IPS-18c (cell line): ENCODE measurements at regions not wholly inside any gene's neighbourhood (a gene's known extent, or its start where the extent isn't known, plus 50 kb on each side); places are given as distances from the start of the nearest gene placed in this dataset.
"Not testable (repeated sequence)": the region's sequence is repeated elsewhere in the genome, so short reads cannot be mapped to it uniquely, and the experiment has no call there.

Source experiments
- H3K4me3 ChIP-seq: 2 replicates; pipeline ENCODE4 v1.7.0; 2013; ENCODE audit warnings: low read depth, mild to moderate bottlenecking, low read length, moderate library complexity; ENCODE audit not compliant: insufficient read depth
- H3K9me3 ChIP-seq: one replicate; pipeline ENCODE4 v1.6.1; 2013; ENCODE audit warnings: mild to moderate bottlenecking, low read length, moderate library complexity; ENCODE audit not compliant: control insufficient read depth, insufficient read depth

DNA sequence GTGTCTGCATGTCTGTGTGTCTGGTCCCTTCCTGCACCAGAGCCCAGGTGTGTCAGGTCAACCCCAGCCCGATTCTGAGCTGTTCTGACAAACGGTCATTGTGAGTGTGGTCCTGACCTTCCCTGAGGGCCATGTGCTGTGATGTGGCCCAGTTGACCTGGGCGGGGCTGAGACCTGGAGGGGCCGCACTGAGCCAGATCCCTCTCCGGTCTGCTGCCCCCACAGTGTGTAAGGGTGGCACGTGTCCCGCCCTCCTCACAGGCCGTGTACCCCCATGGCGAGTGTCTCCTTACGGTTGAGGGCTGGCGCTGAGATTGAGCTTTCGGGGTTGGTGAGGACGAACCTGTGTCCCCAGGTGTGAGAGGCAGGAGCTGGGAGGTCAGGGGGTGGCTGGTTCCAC is 136.5 kb downstream of the MRPL36 start:
- no peaks in the 10 kb centered on the region for H3K9me3 ChIP-seq
- H3K4me3 ChIP-seq = no peak overlapping the region

DNA sequence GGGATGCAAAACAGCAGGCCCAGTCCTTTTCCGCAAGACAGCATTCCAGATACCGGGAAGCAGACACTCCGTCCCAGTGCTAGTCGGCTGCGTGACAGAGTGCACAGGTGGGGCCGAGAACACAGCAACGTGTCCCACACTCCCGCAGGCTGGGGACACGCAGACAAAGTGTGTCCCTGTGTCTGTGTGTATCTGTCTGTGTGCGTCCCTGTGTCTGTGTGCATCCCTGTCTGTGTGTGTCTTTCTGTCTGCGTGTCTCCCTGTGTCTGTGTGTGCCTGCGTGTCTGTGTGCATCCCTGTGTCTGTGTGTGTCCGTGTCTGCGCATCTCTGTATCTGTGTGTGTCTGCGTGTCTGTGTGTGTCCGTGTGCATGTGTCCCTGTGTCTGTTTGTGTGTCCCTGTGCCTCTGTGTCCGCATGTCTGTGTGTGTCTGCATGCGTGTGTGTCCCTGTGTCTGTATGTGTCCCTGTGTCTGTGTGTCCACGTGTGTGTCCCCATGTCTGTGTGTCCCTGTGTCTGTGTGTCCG is 137.0 kb downstream of the MRPL36 start:
- Histone ChIP-seq H3K9me3 (no peaks in the 10 kb centered on the region), H3K4me3 (no peak overlapping the region)

DNA sequence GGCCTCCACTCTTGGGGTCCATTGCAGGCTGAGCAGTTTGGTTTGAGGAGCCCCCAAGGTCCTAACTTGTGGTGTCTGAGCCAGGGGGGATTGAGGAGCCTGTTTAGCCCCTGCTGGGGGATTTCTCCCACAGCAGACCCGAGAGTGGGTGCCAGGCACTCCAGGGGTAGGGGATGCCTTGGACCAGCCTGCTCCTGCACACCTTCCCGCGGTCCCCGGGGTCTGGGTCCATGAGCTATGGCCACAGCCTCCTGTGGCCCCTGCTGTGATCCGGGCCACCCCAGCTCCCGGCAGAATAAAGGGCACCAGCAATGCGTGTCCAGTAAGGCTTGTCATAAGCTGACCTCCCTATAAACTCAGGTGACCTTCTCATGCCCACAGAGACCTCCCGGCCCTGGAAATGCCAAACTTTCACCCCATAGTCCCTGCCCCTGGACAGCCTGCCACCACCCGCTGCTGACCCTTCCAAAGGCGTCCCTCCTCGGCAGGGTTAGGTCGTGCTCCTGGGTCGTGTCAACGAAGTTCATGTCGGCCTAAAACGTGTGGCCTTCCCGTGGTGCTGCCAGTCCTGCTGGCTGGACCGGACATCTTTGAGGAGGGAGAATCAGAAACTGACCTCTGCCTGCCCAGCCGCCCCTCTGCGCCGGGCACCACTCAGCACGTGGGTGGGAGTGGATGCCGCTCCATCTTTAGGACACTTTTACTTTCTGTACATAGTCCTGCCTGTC is 137.6 kb downstream of the MRPL36 start:
- H3K9me3 ChIP-seq = no peaks in the 10 kb centered on the region

DNA sequence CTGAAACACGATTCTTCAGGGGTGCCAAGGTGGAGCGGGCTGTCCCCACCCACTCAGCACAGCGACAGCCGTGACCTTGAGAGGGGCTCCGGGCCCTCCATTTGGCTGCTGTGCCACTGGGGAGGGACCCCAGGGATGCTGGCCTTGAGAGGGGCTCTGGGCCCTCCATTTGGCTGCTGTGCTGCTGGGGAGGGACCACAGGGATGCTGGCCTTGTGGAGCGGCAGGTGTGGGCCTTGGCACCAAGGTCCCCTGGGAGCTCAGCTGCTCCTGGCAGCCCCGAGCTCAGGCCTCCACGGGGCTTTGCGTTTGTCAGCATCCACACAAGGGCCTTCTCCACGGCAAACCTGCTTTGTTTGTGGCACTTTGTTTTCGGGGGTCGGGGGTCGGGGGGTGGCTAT is 137.6 kb upstream of the LPCAT1 start:
- Histone ChIP-seq H3K9me3 (no peaks in the 10 kb centered on the region), H3K4me3 (no peak overlapping the region)

More for the DNA sequence above, 137.6 kb downstream of the MRPL36 start:
- no peak overlapping the region for H3K4me3 ChIP-seq

DNA sequence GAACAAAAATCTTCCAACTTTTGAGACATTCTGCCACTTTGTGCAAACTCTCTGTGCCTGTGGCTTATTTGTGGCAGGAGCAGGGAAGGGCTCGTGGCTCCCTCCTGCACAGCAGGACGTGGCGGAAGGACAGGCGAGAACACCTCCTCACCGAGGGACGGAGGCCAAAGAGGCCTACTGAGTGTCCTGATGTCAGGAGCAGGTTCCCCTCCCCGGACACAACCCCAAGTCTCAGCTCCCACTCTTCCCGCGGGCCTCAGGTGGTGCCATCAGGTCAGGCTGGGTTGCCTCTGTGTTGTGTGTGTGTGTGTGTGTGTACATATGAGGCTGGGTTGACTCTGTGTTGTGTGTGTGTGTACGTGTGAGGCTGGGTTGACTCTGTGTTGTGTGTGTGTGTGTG is 136.8 kb upstream of the LPCAT1 start:
- Histone ChIP-seq H3K4me3 (no peak overlapping the region), H3K9me3 (no peaks in the 10 kb centered on the region)

DNA sequence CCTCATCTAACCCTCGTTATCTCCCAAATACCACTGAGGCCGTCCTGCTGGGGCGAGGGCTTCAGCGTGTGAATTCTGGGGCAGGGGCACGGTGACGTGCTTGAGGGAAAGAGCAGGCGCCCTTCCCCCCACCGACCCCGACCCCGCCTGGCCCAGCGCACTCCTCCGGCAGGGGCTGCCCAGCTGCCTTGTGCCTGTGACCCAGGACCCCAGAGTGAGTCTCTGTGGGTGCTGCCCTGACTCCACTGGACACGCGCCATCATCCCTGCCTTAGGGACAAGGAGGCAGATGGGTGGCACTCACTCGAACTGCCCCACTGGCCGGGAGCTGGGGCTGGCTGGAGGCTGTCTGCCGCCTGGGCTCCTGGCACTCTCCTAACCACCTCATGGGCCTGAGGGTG is 136.2 kb upstream of the LPCAT1 start:
- Histone ChIP-seq H3K9me3 (no peaks in the 10 kb centered on the region), H3K4me3 (no peak overlapping the region)

DNA sequence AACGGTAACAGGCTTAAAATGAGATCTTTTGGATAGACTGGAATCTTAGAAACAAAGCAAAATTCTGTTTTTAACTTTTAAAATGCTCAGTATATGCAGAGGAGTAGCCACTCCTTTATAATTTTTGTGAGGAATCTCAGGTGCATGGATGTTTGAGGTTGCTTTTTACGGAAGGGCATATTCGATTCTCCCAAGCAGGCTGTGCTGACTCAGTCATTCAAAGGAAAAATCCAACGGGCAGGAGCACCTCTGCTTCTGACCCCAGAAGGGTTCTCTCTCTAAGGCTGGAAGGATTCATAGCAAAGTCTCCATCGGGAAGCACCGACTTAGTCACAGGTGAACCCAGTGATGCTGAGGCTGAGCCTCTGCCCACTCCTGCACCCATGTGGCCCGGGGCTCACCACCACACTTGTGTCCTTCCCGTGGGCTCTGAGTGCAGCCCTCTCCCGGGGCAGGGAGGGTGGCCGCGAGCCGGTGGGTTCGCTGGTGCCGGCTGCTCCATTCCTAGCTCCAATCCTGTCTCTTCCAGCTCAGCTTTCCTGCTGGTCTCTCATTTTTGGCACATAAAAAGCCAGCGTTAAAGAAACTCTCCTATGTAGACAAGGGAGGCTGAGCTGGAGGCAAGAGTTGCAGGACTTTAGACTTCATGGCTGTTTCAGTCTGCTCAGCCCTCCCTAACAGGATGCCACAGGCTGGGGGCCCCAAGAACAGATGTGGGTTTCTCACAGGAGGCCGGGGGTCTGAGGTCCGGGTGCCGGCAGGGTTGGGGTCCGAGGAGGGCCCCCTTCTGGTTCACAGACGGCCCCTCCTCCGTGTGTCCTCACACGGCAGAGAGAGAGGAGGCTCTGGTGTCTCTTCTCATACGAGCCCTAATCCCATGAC is 135.6 kb upstream of the LPCAT1 start:
- no peaks in the 10 kb centered on the region for H3K9me3 ChIP-seq
- no peak overlapping the region for H3K4me3 ChIP-seq

DNA sequence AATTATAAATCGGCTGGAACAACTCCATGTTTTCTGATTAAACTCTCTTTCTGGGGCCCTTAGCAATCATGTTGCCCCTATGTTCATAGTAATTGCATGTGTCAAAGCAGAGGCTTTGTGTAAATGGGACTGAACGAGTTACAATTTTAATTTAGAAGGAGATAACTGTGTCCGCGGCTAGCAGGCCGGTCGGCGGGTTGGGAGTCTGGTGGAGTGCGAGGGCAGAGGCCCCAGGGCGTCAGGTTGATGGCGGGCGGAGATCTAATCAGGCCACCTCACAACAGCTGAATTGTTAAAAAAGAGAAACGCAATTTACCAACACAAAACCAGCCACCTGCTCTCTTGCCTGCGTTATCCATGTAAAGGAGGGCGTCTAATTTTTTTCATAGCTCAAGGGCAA is 134.9 kb upstream of the LPCAT1 start:
- H3K9me3 ChIP-seq = no peaks in the 10 kb centered on the region
- H3K4me3 ChIP-seq = no peak overlapping the region

DNA sequence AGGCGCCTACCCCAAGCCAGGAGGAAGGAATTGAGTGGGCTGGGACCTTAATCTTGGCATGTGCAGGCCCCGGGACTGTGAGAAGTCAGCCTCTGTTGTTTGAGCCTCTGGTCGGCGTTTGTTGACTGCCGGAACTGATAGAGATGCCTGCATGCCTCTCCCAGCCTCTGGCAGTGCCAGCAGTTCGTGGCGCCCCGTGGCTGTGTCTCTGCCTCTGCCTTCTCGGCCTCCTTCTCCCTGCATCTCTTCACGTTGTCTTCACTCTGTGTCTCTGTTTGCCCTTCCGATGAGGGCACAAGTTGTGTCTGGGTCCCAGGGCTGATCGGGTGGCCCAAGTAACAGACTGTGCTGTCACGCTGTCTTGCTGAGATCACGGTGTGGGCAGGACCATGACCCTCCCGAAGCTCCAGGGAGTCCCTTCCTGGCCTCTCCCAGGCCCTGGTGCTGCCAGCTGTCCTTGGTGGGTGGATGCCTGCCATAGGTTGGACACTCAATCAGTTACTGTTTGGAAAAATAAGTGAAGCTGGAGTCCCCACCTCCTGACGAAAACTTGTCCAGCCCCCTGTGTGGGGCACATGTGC is 133.5 kb upstream of the LPCAT1 start:
- Histone ChIP-seq H3K9me3 (no peaks in the 10 kb centered on the region), H3K4me3 (no peak overlapping the region)

DNA sequence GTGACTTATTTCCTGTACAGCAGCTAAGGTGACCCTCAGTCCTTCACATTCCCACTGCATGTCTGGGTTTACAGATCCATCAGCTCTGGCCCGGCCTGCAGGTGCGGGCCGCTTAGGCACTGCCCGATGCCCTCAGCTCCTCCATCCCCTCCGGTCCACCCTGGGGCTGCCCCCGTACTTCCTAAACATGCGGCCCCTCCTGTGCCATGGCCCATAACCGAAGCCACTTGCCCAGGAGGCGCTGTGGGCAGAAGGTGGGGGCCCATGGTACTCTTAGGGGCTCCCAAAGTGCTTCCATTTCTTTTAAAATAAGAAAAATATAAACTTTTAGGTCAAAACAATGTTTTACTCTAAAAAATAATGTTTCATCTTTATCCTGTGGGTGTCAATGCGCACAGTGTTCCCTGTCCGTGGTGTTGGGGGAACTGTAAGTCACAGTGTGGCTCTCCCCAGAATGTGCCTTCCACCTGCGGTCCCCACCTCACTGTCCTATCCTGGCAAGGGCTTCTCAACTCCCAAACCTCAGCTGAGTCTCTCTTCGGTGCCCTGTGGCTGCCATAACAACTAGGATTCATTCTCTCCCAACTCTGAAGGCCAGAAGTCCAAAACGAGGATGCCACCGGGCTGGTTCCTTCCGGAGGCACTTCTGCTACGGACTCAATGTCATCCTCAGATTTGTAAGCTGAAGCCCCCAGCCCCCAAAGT is 132.7 kb upstream of the LPCAT1 start:
- H3K9me3 ChIP-seq = no peaks in the 10 kb centered on the region

DNA sequence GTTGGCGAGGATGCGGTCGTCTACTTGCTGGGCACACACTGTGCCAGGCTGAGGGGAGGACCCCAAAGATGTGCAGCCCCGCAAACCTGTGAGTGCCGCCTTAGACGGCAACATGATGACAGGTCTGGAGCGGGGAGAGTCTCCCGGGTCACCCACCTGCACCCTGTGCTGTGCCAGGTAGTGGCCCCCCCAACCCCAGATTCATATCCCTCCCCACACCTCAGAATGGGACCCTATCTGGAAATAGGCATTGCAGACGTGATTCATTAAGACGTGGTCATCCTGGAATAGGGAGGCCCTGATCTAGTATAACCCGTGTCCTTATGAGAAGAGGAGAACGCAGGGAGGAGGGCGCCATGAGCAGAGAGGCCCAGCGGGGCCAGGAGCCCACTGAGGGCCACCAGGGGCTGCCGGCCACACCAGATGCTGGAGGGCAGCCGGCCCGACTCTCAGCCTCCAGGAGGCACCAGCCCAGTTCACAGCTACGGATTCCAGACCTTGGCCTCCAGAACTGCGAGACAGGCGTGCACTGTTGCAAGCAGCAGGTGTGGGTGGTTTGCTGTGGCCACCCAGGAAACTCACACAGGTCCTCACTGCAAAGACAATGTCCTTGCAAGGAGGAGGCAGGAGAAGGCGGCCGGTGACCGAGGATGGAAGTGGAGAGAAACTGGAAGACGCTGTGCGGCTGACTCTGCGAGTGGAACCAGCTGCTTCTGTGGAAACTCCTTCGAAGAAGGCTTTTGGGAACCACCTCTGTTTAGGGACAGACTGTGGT is 131.9 kb upstream of the LPCAT1 start:
- H3K9me3 ChIP-seq = no peaks in the 10 kb centered on the region
- H3K4me3 ChIP-seq = no peak overlapping the region

More for the DNA sequence above, 132.7 kb upstream of the LPCAT1 start:
- H3K4me3 ChIP-seq = no peak overlapping the region

DNA sequence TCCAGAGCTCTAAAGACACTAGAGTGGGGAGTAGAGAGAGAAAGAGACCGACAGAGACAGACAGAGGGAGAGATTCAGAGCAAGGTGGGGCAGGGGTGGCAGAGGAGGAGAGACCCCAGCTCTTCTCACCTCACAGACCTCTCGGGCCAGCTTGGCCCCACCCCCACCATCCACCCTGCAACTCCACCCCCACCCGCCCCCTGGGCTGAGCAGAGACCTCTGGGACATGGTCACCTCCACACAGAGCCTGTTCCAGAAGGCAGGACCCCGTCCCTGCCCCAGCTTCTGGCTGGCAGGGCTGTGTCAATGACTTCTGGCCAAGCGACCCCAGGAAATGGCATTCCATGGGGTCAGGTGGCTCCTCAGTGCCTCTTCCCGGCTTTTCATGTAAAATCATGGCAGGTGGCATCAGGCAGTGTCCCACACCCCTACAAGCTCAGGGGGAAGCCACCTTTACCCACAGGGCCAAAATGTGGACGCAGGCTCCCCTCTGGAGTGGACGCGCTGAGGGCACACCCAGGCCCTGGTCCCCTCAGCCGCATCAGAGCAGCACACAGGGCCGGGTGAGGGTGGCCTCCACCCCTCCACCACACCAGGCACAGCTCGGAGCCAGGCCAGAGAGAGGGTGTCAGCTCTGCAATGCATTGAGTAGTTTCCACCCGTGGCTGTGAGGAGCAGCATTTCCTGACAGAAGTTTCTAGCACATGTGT is 131.2 kb upstream of the LPCAT1 start:
- no peaks in the 10 kb centered on the region for H3K9me3 ChIP-seq
- H3K4me3 ChIP-seq = no peak overlapping the region

DNA sequence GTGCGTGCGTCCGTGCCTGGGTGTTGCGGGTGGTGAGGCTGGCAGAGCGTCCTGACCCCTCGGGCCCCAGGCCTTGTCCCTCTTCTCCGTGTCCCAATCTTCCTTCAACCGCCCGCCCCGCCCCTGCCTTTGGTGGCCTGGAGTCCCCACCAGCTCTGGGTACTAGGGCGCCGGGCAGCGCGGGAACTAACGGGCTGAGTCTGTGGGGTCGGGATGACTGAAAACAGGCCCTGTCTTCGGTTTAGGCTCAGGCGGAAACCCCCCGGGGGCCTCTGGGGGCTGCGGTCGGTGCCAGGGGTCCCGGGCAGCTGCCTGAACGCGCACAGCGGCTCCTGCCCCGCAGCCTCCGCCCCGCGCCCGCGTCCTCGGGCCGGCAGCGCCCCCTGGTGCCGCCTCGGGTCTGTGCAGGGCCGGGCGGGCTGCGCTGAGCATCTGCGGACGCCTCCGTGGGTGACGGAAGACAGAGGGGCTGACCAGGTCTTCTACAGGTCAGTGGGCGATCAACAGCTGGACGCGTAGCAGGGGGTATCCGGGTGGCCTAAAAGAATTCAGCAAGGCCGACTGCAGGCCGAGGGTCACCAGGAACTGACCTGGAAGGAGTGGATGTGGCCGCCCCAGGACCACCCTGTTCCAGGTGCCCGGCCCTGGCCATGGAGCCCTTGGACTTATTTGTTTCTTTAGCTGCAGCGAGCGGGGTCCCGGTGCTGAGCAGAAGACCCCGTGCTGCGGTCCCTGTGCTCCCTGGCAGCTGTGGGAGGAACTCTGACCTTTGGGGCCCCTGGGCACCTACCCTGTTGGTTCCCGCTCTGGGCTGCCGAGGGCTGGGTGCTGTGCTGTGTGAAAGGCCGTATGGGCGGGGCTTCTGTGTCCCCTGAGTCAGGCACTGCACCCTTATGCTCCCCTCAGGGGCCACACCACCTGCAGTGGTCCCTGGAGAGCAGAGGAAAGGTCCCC is 130.2 kb upstream of the LPCAT1 start:
- not testable (repeated sequence) for H3K4me3 ChIP-seq, H3K9me3 ChIP-seq

DNA sequence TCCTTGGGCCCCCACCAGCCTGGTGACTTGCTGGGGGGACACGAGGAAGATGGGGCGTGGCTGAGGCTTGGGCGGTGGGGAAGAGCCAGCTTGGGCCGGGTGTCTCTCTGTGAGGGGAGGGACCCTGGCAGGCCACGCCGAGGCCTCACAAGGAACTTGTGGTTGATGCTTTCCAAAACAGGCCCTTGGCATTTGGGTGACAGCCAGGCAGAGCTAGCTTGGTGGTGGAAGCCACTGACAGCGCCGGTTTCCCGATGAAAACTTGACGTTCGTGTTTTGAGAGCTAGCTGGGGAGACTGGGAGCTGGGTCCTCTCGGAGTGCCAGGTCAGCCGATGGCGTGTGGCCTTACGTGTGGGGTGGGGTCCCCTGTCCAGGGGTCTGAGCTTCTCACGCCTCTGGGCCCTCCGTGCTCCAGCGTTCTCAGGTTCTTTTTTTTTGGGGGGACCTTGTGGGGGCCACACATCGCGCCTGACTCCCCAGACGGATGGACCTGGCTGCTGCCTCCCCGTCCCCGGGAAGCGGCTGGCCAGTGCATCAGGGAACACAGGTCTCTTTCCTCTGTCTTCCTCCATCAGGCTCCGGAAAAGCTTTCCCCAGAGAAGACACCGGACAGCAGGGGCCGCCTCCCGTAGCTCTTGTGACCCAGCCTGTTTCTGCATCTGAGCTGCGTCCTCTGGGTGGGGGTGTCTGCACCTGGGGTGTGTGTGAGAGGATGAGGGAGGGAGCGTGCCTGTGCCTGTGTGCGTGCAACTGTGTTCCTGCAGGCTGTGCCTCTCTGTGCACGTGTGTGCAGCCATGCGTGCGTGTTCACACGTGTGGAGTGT is 129.3 kb upstream of the LPCAT1 start:
- Histone ChIP-seq H3K4me3 (peak overlapping the region; percentile 34), H3K9me3 (no peaks in the 10 kb centered on the region)
